ENCODE measurements at regions not wholly inside any gene's neighbourhood (a gene's known extent, or its start where the extent isn't known, plus 50 kb on each side); places are given as distances from the start of the nearest gene placed in this dataset.
"Not testable (repeated sequence)": the region's sequence is repeated elsewhere in the genome, so short reads cannot be mapped to it uniquely, and the experiment has no call there.

GRCh38 chr1:164459176-164459575 lies 99.8 kb upstream of the PBX1 start:
- TF ChIP-seq CTCF (IDR thresholded peaks at IDR 0.05 in 2 of 3, conservative IDR thresholded peaks at IDR 0.05 in 1 of 3; ENCODE audit: borderline replicate concordance in 1 of 3, insufficient read depth in 1 of 3, low read depth in 2 of 3, low read length in 2 of 3); ZNF274 (IDR thresholded peaks at IDR 0.05; ENCODE audit: low read depth, low read length); ATF3 (IDR thresholded peaks at IDR 0.05); MAX (IDR thresholded peaks at IDR 0.05); POLR2AphosphoS5 (IDR thresholded peaks at IDR 0.05; ENCODE audit: low read depth, low read length); JUND (IDR thresholded peaks at IDR 0.05); POLR2A (IDR thresholded peaks at IDR 0.05; ENCODE audit: borderline replicate concordance, extremely low read depth, insufficient read depth, insufficient read length); SIN3A (IDR thresholded peaks at IDR 0.05; ENCODE audit: low read depth); SRF (IDR thresholded peaks at IDR 0.05; ENCODE audit: low read depth); CBX3 (IDR thresholded peaks at IDR 0.05; ENCODE audit: low read depth); EZH2 (IDR thresholded peaks at IDR 0.05); REST (IDR thresholded peaks at IDR 0.05; ENCODE audit: low read depth); YY1 (IDR thresholded peaks at IDR 0.05; ENCODE audit: extremely low read depth, insufficient replicate concordance, low read depth, low read length); ZBTB33 (IDR thresholded peaks at IDR 0.05; ENCODE audit: extremely low read depth, insufficient replicate concordance, low read length): not testable (repeated sequence)

All from HCT116 (cell line).